Fibroblast of mammary gland (primary cell): ENCODE measurements at regions not wholly inside any gene's neighbourhood (a gene's known extent, or its start where the extent isn't known, plus 50 kb on each side); places are given as distances from the start of the nearest gene placed in this dataset.
"Not testable (repeated sequence)": the region's sequence is repeated elsewhere in the genome, so short reads cannot be mapped to it uniquely, and the experiment has no call there.

Source experiments
- DNase-seq: peaks from one replicate; pipeline ENCODE4 v3.0.0-alpha.2; 2010; ENCODE audit warnings: low read depth
- H3K4me3 ChIP-seq: 2 replicates; pipeline ENCODE4 v1.5.1; 2011; ENCODE audit warnings: low read depth, mild to moderate bottlenecking, low read length, moderate library complexity; ENCODE audit not compliant: control insufficient read depth
- CTCF ChIP-seq: conservative IDR thresholded peaks from 2 replicates; pipeline ENCODE4 v1.5.1; 2011; ENCODE audit warnings: low read depth, low read length, inconsistent platforms; ENCODE audit not compliant: control insufficient read depth, insufficient read depth

- DNase-seq: no peak
- no peak for TF ChIP-seq CTCF
- H3K4me3 ChIP-seq: no peak overlapping the region
Measured at GRCh38 chr6:155801046-155801445, 345.4 kb upstream of the NOX3 start.

- DNase-seq, H3K4me3 ChIP-seq: not testable (repeated sequence)
Measured at GRCh38 chr6:155798876-155799275, 343.2 kb upstream of the NOX3 start.

- DNase-seq: no peak
- no peak for TF ChIP-seq CTCF
- H3K4me3 ChIP-seq: no peak overlapping the region
Measured at GRCh38 chr6:155795173-155795796, 339.6 kb upstream of the NOX3 start.

- no peak for DNase-seq
- TF ChIP-seq CTCF: no peak
- no peak overlapping the region for H3K4me3 ChIP-seq
Measured at GRCh38 chr6:155791891-155792290, 336.3 kb upstream of the NOX3 start.

GRCh38 chr6:155791186-155791585, 335.5 kb upstream of the NOX3 start:
- DNase-seq: no peak
- no peak for TF ChIP-seq CTCF

GRCh38 chr6:155787168-155787567, 331.5 kb upstream of the NOX3 start:
- no peak for TF ChIP-seq CTCF
- no peak overlapping the region for H3K4me3 ChIP-seq
- no peak for DNase-seq

More at GRCh38 chr6:155791186-155791585, 335.5 kb upstream of the NOX3 start:
- no peak overlapping the region for H3K4me3 ChIP-seq

GRCh38 chr6:155786528-155786927, 330.9 kb upstream of the NOX3 start:
- H3K4me3 ChIP-seq: no peak overlapping the region
- no peak for TF ChIP-seq CTCF
- DNase-seq: no peak
